CD4-positive, alpha-beta T cell treated with Interleukin-21 for 1 hour (primary cell): ENCODE measurements at regions not wholly inside any gene's neighbourhood (a gene's known extent, or its start where the extent isn't known, plus 50 kb on each side); places are given as distances from the start of the nearest gene placed in this dataset.

Experiments used
- DNase-seq: peaks from one replicate; pipeline ENCODE4 v3.0.0-alpha.2; 2020

DNA sequence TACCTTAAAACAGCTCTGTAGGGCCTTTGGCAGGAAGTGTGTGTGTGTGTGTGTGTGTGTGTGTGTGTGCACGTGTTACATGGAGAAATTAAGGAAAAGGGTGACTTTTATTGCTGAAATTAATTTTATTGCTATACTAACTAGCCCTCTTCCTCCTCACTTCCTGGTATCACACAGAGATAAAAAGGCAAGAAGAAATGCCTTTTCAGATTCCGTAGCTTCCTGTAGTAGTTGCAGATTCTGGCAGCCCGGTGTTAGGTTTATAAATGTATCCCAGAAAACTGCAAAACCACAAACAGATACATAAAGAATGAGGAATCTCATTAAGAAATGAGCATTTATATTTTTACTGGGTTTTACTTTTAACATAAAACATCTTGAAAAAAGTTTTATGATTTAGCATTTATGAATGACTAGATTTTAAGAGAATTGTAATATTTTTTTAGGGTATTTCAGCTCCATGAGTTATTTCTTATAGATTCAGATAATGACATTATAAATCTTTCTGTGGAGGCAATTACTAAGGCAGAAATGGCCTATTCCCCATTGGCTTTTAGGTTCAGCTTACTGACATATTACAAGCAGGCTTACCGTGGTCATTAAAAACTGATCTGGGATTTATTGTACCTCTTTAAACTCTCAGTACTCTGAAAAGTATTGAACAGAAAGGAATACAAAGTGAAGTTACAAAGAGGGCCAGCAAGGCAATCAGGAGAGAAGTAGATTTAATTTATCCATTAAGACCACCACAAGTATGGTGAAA lies 249.1 kb upstream of the TSHZ2 start:
- DNase-seq = no peak

DNA sequence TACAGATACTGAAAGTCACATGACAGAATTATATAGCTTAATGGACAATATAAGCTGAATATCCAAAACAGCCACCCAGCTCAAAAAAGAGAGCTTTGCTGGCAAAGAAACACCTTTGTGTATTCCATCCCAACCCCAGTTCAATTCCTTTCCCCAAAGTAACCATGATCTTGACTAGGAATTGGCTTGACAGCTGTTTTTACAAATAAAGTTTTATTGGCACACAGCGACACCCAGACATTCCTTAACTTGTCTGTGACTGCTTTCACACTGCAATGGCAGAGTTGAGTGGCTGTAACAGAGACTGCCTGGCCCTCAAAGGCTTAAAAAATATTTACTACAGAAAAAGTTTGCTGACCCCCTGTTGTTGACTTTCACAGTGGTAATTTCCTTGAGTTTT lies 264.0 kb upstream of the TSHZ2 start:
- no peak for DNase-seq

DNA sequence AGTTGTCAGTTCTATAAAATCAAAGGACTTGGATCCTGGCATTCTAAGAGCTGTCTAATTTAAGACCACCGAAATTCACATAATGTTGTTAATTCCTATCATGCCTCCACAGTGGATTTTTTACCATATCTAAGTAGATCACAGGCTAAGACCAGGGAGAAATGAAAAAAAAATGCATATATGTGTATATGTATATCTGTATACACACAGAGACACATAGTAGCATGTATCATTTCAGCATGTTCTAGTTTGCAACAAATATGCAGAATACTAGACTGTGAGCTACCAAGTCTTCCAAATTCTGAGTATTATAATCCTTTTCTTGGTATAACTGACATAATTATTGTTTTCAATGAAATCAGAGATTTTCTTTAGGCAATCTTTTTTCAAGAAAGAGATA lies 267.6 kb upstream of the TSHZ2 start:
- DNase-seq = no peak

DNA sequence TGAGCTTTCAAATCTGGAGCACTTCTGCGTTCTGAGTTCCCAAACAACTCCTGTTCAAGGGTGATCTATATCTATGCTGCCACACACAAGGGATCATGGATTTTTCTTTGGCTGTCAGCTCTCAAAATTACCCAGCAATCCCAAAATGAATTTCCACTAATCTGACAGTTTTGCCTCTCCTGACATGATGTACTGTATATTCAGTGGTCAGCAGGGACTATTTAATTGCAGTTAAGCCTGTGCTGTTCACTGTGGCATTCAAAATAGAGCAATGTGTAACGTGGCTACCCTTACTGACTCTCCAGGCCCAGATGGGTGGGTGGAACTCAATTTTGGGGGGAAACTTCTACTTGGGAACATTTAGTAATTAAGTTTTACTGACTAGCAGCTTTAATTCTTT lies 283.8 kb upstream of the TSHZ2 start:
- no peak for DNase-seq

DNA sequence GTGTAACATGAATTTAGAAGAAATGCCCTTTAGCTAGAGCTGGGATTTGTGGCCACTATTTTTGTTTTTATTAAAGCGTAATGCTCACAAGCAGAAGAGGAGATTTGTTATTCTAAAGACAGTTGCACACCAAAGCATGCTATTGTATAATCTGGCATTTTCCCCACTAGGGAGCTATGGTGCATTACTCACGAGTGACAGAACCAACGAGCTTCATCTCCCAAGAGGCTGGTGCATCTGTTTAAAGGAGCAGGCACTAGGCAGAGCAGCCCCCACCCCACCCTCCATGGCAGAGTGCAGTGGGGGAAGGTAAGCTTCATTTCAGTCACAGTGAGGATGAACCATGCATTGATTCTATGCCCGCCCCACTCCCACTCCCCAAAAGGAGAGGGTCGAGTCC lies 287.3 kb upstream of the TSHZ2 start:
- DNase-seq = no peak

DNA sequence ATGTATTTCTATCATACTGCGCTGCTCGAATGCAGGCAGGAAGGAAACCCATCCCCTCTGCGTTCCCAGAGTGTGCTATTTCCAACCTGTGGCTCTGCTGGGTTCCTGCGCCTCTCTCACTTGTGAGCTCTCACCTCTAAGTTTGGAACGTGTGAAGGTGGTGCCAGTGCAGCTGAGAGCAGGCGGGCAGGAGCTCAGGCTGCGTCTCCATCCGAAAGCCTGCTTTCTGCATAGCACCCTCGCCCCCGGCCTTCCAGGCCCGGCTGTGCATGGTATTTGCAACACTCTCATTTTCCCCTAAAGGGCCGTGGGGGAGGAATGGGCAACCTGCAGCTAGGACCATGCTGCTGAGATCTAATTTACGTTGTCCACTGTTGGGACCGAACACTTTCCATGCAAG lies 288.0 kb upstream of the TSHZ2 start:
- DNase-seq = no peak

DNA sequence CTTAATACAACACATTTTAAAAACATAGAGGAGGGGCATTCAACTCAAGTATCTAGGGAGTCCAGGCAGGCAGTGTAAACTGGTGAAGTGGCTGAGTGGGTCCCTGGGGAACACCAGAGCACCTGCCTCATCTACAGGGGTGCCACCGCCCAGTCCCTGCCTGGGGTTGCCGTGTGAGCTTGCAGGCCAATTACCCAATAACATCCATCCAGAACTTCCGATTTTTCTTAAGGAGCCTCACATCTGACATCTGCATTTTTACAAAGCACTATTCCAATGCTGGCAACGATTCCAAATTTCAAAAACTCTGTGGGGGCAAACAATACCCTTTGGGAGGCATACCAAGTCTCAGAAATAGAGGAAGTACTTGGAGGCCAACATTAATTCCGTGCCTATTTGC lies 288.4 kb upstream of the TSHZ2 start:
- no peak for DNase-seq

DNA sequence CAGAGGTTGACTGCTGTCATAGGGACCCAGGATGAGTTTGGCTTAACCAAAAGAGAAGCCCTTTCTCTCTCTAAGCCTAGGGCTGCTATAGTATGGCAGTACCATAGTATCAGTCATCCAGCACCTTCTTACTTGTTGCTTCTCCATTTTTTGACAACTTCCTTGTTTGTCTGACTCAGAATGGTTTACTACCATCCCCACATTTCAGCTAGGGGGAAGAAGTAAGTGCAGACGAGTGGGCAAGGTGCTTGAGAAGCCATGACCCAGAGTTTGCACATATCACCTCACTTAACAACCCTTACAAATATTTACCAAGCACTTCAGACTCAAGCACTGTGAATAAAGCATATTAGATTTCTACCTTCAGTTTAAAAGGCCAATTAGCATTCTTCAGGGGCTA lies 289.9 kb upstream of the TSHZ2 start:
- DNase-seq = no peak

DNA sequence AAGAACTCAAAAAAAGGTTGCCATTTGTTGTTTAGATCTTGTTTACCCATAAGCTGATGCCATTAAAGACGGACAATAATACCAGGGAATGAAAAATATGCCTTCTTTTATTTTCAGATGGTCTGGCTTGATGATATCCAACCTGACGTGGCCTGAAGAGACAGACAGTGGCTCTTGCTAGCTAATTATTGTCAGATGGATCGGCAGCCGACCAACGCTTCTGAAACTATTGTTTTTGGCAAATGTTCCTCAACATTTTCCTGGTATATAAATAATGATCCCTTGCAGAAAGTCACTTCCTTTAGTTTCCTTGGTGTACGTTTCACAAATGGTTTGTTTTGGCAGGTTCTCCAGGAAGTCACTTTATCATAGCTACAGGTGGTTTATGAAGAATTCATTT lies 290.9 kb upstream of the TSHZ2 start:
- DNase-seq = no peak

DNA sequence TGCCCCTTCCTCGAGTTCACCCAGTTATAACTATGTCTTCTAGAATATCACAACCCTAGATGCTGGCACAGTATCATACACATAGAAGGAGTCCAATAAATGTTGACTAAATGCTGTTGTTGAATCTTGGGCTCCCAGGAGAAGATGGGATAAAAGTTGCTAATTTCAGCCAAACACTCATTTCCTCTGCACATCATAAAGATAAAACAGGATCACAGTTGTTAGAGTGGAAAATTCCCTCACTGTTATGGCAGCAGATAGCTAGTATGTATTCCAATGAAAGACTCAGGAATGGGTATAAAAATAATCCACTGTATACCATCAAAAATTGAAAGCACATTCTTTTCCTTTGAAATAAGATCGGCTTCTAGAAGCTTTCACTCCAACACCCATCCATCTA lies 294.9 kb upstream of the TSHZ2 start:
- no peak for DNase-seq

DNA sequence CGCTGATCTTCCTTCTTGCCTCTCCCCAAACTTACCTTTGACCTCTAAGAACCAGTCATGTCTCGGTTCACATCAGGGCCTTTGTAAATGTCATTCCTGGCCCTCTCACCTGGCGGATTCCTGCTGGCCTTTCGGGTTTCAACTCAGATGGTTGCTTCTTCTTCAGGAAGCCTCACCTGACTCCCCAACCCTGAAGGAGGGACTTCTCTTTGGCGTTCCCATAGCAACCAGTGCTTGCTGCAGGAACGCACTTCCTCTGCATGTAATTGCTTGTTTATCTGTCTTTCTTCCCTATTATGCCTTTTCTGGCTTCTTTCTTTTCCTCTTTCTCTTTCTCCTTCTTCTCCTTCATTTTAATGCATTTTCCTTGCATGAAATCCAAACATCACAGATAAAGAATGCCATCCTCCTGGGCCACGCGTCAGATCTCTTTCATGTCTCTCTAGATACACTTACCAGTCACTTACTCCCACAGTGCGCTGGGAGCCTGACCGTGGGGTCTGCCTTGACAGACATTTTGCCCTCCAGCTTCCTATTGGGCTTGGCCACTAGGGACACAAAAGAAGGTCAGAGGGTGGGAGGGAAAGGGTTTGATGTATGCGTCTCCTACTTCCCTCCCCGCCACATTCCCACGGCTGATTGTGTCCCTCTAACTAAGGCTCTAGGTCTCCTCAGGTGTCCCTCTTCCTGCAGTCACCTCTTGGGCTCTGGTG lies 295.7 kb upstream of the TSHZ2 start:
- no peak for DNase-seq

DNA sequence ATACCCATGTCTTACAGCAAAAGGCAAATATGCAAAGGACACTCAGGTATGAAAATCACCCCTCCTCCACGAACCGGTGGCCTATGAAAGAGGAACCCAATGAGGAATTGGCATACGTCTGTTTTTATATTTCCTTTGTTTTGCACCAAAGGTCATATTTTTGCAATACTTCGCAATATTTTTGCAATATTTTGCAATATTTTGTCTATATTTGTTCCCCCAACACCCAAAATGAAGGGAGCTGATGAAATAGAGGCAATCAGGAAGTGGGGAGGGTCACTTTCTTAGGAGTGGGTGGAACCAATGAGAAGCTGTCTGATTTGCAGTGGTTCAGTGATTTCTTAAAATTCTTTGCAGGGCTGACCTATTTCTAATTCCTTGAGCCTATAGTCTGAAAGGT lies 296.8 kb upstream of the TSHZ2 start:
- no peak for DNase-seq

DNA sequence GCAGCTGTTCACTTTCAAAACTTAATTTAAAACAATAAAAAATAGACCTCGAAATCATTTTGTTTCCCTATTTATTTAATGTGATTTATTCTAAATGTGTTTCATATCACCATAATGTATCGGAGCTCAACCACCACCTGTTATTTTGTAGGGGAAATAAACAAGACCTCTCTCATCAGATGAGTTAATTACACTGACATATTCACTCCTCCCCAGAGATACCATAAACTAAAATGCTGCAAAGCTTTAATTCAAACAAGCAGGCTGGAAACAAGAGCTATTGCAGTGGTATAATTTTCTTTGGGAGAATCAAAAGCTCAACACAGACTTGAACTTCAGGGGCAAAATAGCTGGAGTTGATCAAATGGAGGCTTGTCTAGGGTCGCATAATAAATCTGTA lies 303.5 kb upstream of the TSHZ2 start:
- no peak for DNase-seq

DNA sequence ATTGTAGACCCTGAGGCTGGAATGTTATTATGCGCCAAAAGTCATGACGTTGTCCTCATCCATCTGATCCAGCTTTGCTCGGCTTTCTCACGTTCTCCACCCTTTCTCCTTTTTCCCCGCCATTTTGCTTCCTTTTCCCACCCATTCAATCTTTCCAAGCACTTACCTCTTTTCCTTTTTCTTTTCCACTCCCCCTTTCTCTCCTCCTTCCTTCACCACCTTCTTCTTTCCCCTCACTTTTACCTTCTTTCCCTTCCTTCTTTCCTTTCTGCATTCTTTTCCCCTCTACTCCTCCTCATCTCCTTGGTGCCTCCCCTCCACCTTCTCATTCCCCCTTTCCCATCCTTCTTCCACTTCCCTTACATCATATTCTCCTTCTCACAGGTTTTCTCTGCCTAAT lies 304.8 kb upstream of the TSHZ2 start:
- DNase-seq = no peak

DNA sequence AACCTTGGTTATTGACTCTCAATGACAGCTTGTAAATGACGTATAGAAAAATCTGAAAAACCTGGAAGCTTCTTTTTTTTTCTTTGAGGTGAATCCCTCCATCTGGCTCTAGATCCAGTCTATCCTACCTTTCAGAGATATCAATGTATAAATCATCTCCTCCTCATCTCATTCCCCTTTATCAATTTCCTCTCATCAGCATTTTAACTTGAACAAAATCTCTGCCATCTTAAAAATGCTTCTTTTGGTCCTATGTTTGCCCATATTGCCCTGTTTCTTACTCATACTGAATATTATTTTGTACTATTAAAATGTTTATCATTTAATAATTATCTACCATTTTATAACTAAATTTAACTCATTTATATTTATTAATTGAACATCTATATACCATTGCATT lies 306.7 kb upstream of the TSHZ2 start:
- no peak for DNase-seq

DNA sequence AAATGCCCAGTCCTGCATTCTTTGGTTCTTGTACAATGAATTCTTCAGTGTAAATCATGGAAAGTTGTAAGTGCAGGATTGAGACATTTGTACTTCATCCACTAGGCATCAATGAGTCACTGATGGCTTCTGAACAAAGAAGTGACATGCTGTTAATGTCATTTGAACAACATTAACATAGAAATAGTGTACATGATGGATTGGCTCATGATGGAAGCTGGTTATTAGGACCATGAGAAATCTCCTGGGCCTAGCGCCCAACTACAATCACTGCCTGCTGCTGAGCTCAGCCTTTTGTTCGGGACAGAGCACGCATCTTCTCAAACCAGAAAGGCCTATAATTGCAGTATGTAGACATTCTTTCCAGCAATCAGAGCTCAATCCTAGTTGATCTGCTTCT lies 316.8 kb upstream of the TSHZ2 start:
- DNase-seq = no peak

DNA sequence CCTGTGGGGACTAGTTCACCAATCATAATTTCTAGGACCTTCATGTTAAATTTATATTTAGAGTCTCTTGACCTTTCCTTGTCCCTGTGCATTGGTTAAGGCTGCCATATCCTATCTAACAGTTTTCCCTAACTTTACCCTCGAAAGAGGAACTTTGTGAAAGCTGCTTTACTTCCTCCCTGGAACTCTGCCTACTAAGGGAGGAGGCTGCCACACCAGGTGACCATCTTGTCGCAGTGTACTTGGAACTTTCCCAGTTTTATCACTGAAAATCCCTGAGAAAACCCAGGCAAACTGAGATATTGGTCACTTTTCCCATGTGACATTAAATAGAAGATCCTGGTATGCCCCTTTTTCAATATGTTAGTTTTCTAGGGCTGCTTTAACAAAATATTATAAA lies 317.6 kb upstream of the TSHZ2 start:
- DNase-seq = no peak

DNA sequence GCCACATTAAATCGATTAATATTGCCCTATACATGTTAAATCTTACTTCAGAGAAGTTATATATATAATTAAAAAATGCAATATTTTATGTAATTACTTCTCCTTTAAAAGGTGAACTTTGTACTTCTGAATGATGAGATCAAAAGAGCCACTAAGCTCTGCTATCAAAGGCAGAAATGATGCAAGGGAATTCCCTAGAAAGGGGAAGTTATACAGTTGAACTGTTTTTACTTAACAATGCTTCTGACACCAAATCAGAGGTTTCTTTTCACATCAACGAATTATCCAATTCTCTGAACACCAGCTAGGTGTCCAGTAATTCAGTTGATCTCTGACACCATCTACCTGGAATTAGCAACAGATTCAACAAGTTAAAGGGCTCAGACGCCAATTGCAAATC lies 319.9 kb upstream of the TSHZ2 start:
- no peak for DNase-seq

DNA sequence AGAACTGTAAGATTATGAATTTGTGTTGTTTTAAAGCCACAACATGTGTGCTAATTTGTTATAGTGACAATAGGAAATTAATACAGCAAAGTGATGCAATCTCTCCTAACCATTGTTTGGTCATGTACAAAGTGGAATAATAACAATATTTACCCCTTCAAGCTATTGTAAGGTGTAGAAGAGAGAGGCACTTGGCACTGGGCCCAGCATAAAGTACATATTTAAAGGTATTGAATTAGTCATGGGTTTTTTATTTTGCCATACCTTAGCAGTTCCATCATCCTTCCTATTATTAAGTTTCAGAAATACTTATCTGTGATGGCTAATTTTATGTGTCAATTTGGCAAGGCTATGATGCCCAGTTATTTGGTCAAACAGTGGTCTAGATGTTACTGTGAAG lies 322.4 kb upstream of the TSHZ2 start:
- no peak for DNase-seq

DNA sequence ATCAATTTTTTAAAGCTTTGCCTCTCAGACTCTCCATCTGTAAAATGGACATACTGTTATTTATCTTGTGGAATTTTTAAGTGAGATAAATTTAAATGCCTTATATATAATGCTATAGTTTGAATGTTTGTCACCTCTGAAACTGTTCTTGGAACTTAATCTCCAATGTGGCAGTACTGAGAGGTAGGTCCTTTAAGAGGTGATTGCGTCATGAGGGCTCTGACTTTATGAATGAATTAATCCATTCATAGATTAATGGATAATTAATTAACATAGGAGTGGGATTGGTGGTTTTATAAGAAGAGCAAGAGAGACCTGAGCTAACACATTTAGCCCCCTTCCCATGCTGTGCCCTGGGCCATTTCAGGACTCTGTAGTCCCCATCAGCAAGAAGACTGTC lies 326.3 kb upstream of the TSHZ2 start:
- DNase-seq = no peak

DNA sequence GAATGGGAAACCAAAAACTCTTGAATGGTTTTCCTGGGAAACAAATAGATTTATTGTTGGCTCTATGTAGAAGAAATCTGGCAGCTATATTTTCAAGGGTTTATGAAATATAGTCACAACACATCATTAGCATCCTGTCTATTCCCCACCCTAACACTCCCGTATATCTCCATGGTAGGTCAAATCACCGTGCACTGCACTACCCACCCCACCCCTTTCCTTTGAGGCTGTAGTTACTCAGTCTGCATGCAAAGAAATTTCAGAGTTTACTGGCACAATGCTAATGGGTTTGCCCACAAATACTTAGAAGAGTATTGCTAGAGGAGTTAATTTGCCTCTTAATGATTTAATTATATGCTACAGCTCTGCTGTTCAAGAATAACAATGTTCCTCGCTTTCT lies 329.1 kb upstream of the TSHZ2 start:
- no peak for DNase-seq

DNA sequence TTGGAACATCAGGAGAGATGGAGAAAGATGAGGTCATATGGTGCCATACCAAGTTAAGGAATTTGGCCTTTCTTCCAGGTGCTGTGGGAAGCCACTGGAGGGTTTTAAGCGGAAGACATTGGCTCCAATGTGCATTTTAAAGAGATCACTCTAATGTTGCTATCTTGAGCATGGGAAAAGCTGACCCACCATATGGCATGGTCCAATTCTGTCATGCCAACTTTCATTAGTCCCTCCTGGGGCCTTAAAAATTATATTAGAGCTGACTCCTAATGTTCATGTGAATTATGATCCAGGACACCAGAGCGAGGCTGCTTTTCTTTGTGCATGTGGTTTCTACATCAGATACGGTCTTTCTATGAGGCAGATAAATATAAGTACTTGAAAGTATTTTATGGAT lies 335.0 kb upstream of the TSHZ2 start:
- no peak for DNase-seq

DNA sequence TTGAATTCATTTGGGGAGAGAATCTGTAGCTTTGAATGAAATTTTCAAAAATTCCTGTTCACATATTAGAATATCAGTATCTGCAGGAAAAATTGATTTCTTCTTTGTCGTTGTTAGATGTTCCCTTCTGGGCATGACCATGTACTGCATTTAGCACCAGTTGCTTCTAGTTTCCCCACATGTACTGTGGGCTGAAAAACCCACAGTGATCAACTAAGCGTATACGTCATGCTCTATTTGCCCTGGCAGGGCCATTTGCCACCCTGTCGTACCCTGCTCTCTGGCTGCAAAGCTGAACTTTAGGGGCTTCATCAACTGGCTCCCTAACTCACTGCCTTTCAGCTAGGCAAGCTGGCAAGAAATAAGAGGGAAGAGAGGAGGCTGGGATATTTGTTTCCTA lies 340.7 kb upstream of the TSHZ2 start:
- no peak for DNase-seq

DNA sequence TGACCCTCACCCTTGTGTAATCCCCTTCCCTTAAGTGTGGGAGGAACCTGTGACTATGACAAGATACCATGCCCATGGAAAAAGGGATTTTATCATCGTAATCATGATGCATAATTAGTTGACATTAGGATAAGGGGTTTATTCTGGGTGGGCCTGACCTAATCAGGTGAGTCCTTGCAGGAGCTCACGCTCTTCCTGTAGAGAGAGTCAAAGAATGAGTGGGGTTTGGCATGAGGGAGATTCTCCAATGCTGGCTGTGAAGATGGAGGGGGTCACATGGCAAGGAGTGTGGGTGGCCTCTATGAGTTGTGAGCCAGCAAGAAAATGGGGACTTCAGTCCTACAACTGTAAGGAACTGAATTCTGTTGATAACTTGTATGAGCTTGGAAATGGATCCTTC lies 342.0 kb upstream of the TSHZ2 start:
- DNase-seq = no peak

DNA sequence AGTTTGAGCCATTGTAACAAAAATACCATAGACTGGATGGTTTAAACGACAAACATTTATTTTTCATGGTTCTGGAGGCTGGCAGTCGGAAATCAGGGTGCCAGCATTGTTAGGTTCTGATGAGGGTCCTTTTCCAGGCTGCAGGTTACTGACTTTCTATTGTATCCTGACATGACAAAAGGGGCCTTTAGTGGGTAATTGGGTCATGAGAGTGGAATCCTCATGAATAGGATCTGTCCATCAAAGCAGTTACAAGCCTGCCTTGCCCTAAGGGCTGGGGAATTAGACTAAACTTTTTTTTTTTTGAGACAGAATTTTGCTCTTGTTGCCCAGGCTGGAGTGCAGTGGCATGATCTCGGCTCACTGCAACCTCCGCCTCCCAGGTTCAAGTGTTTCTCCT lies 347.9 kb upstream of the TSHZ2 start:
- no peak for DNase-seq
